Caki2 (cell line): ENCODE measurements at regions not wholly inside any gene's neighbourhood (a gene's known extent, or its start where the extent isn't known, plus 50 kb on each side); places are given as distances from the start of the nearest gene placed in this dataset.

Experiments
- DNase-seq: peaks from one replicate; pipeline ENCODE4 v3.0.0-alpha.2; 2015; ENCODE audit warnings: low read depth
- in situ Hi-C: cut with HindIII; loops from 2 replicates; pipeline ENCODE4 v1.10.0; 2016; ENCODE audit warnings: low sequenced_read_pairs, low pct_unique_long_range_greater_than_20kb, mixed read lengths

GRCh38 chr1:99527078-99527477 is 118.8 kb upstream of the PALMD start:
- no peak for DNase-seq
- in situ Hi-C loops = no loop called here

GRCh38 chr1:99527545-99527944 is 118.4 kb upstream of the PALMD start:
- DNase-seq = no peak
- in situ Hi-C loops = no loop called here

GRCh38 chr1:99529002-99529401 is 116.9 kb upstream of the PALMD start:
- no peak for DNase-seq
- in situ Hi-C loops = no loop called here

GRCh38 chr1:99531578-99532275 is 114.2 kb upstream of the PALMD start:
- in situ Hi-C loops = no loop called here
- DNase-seq = no peak

- no peak for DNase-seq
- in situ Hi-C loops = no loop called here
Observed at GRCh38 chr1:99532276-99532580, 113.7 kb upstream of the PALMD start.

- in situ Hi-C loops = no loop called here
- DNase-seq = no peak
Observed at GRCh38 chr1:99533909-99534637, 111.8 kb upstream of the PALMD start.

GRCh38 chr1:99534638-99534930 is 111.3 kb upstream of the PALMD start:
- in situ Hi-C loops = no loop called here
- DNase-seq = no peak

GRCh38 chr1:99535470-99536164 is 110.3 kb upstream of the PALMD start:
- in situ Hi-C loops = no loop called here

GRCh38 chr1:99537886-99538617 is 107.9 kb upstream of the PALMD start:
- DNase-seq = no peak
- in situ Hi-C loops = no loop called here

More at GRCh38 chr1:99535470-99536164, 110.3 kb upstream of the PALMD start:
- DNase-seq = no peak

- in situ Hi-C loops = no loop called here
- DNase-seq = no peak
Observed at GRCh38 chr1:99538618-99538956, 107.3 kb upstream of the PALMD start.

GRCh38 chr1:99539131-99539530 is 106.8 kb upstream of the PALMD start:
- no peak for DNase-seq
- in situ Hi-C loops = no loop called here

- no peak for DNase-seq
- in situ Hi-C loops = no loop called here
Observed at GRCh38 chr1:99540744-99541143, 105.2 kb upstream of the PALMD start.

- no peak for DNase-seq
- in situ Hi-C loops = no loop called here
Observed at GRCh38 chr1:99544328-99544727, 101.6 kb upstream of the PALMD start.

GRCh38 chr1:99546432-99547416 is 99.2 kb upstream of the PALMD start:
- in situ Hi-C loops = no loop called here
- DNase-seq = no peak

- in situ Hi-C loops = no loop called here
- DNase-seq = no peak
Observed at GRCh38 chr1:99548943-99549605, 96.8 kb upstream of the PALMD start.

GRCh38 chr1:99550198-99550597 is 95.7 kb upstream of the PALMD start:
- DNase-seq = no peak
- in situ Hi-C loops = no loop called here

GRCh38 chr1:99551812-99552614 is 93.9 kb upstream of the PALMD start:
- in situ Hi-C loops = no loop called here
- no peak for DNase-seq
